Tibial nerve (tissue), 4 donors: ENCODE measurements at regions not wholly inside any gene's neighbourhood (a gene's known extent, or its start where the extent isn't known, plus 50 kb on each side); places are given as distances from the start of the nearest gene placed in this dataset.

ENCODE experiments used
- DNase-seq, 2 donors: peaks; one replicate each; pipeline ENCODE4 v3.0.0-alpha.2; 2019; ENCODE audit warnings: low spot score in 2 of 2
- H3K27ac ChIP-seq, 4 donors: fragments of 200-600 bp; sonication (generic) in 3 of 4; one replicate each; pipeline ENCODE4 v1.5.1; 2017 to 2019; ENCODE audit warnings: mild to moderate bottlenecking in 1 of 4
- H3K27me3 ChIP-seq, 2 donors: fragments of 200-600 bp; sonication (generic) in 1 of 2; one replicate each; pipeline versions ENCODE4 v1.5.1 to v1.6.0; 2017 to 2019
- H3K36me3 ChIP-seq, 3 donors: fragments of 200-600 bp; sonication (generic); one replicate each; pipeline ENCODE4 v1.5.1; 2018 to 2019
- H3K4me1 ChIP-seq, 4 donors: fragments of 200-600 bp; sonication (generic) in 3 of 4; one replicate each; pipeline ENCODE4 v1.5.1; 2017 to 2019
- H3K4me3 ChIP-seq, 4 donors: fragments of 200-600 bp; sonication (generic) in 3 of 4; one replicate each; pipeline ENCODE4 v1.5.1; 2017 to 2019; ENCODE audit warnings: mild to moderate bottlenecking in 1 of 4, moderate library complexity in 1 of 4
- H3K9me3 ChIP-seq, 4 donors: fragments of 200-600 bp; sonication (generic) in 3 of 4; one replicate each; pipeline ENCODE4 v1.5.1; 2017 to 2019
- CTCF ChIP-seq, 5 experiments: fragments of 200-600 bp in 3 of 5; fragments of 450-650 bp in 2 of 5; sonication (generic) in 3 of 5; IDR thresholded peaks; one replicate each; pipeline ENCODE4 v1.5.1; 2016 to 2019; ENCODE audit warnings: antibody characterized with exemption in 5 of 5, mild to moderate bottlenecking in 3 of 5, moderate library complexity in 2 of 5
- EP300 ChIP-seq, 2 donors: sonication (generic); formaldehyde crosslinking; IDR thresholded peaks; one replicate each; pipeline ENCODE4 v1.6.1; 2017; ENCODE audit warnings: antibody characterized with exemption in 2 of 2, mild to moderate bottlenecking in 1 of 2
- POLR2A ChIP-seq, 2 donors: fragments of 450-650 bp; IDR thresholded peaks; one replicate each; pipeline ENCODE4 v1.6.1; 2017; ENCODE audit warnings: antibody characterized with exemption in 2 of 2, mild to moderate bottlenecking in 2 of 2, moderate library complexity in 2 of 2
- WGBS, 2 donors: methylation state at CpG; one replicate each; pipeline ENCODE4 v1.1.5; 2018; 5-methylcytosine and 5-hydroxymethylcytosine counted together

- no peaks in the 10 kb centered on the region for H3K4me1 ChIP-seq
- WGBS, 2 donors = 83 to 86% methylated on average over 23 of the region's 23 CpGs
- H3K27me3 ChIP-seq = no peaks in the 10 kb centered on the region
- H3K4me3 ChIP-seq = no peak overlapping the region
- no peak overlapping the region for H3K27ac ChIP-seq
- TF ChIP-seq EP300 (IDR thresholded peaks at IDR 0.05) (no peak), CTCF (IDR thresholded peaks at IDR 0.05) (no peak), POLR2A (IDR thresholded peaks at IDR 0.05) (no peak)
- no peaks in the 10 kb centered on the region for H3K36me3 ChIP-seq
- no peak for DNase-seq
- peaks cover 0 to 48% (median 0%) of the 10 kb centered on the region in 4 donors for H3K9me3 ChIP-seq
These were observed 813.9 kb downstream of the KCNJ18 start for GRCh38 chr17:22506231-22506630.

GRCh38 chr17:22506861-22507260, 814.5 kb downstream of the KCNJ18 start:
- TF ChIP-seq CTCF (IDR thresholded peaks at IDR 0.05) (no peak), EP300 (IDR thresholded peaks at IDR 0.05) (no peak), POLR2A (IDR thresholded peaks at IDR 0.05) (no peak)

GRCh38 chr17:22507823-22508222, 815.5 kb downstream of the KCNJ18 start:
- Histone ChIP-seq H3K27ac (no peak overlapping the region), H3K9me3 (peaks cover 0 to 42% (median 0%) of the 10 kb centered on the region in 4 donors), H3K4me3 (no peak overlapping the region), H3K4me1 (no peaks in the 10 kb centered on the region), H3K27me3 (no peaks in the 10 kb centered on the region), H3K36me3 (no peaks in the 10 kb centered on the region)
- WGBS, 2 donors = 49 to 52% methylated on average over 5 of the region's 5 CpGs
- TF ChIP-seq POLR2A (IDR thresholded peaks at IDR 0.05) (no peak), CTCF (IDR thresholded peaks at IDR 0.05) (no peak), EP300 (IDR thresholded peaks at IDR 0.05) (no peak)
- no peak for DNase-seq

More at GRCh38 chr17:22506861-22507260, 814.5 kb downstream of the KCNJ18 start:
- no peak overlapping the region for H3K4me3 ChIP-seq
- H3K27ac ChIP-seq = no peak overlapping the region
- peaks cover 0 to 43% (median 0%) of the 10 kb centered on the region in 4 donors for H3K9me3 ChIP-seq
- DNase-seq = no peak
- 86 to 87% methylated on average over 7 of the region's 7 CpGs for WGBS, 2 donors
- H3K4me1 ChIP-seq = no peaks in the 10 kb centered on the region
- no peaks in the 10 kb centered on the region for H3K36me3 ChIP-seq
- H3K27me3 ChIP-seq = no peaks in the 10 kb centered on the region

- no peaks in the 10 kb centered on the region for H3K36me3 ChIP-seq
- DNase-seq = no peak
- 51 to 64% methylated on average over 7 of the region's 7 CpGs for WGBS, 2 donors
- no peak for TF ChIP-seq EP300 (IDR thresholded peaks at IDR 0.05)
- no peaks in the 10 kb centered on the region for H3K27me3 ChIP-seq
- no peak overlapping the region for H3K4me3 ChIP-seq
- H3K27ac ChIP-seq = no peak overlapping the region
- H3K4me1 ChIP-seq = no peaks in the 10 kb centered on the region
- H3K9me3 ChIP-seq = peaks cover 0 to 48% (median 0%) of the 10 kb centered on the region in 4 donors
These were observed 818.2 kb downstream of the KCNJ18 start for GRCh38 chr17:22510504-22510903.

GRCh38 chr17:22511431-22511830, 819.1 kb downstream of the KCNJ18 start:
- Histone ChIP-seq H3K36me3 (no peaks in the 10 kb centered on the region), H3K4me1 (no peaks in the 10 kb centered on the region), H3K4me3 (no peak overlapping the region), H3K27ac (no peak overlapping the region), H3K9me3 (peaks cover 0 to 41% (median 0%) of the 10 kb centered on the region in 4 donors), H3K27me3 (no peaks in the 10 kb centered on the region)
- no peak for DNase-seq
- no peak for TF ChIP-seq POLR2A (IDR thresholded peaks at IDR 0.05)
- TF ChIP-seq CTCF (IDR thresholded peaks at IDR 0.05) = no peak
- TF ChIP-seq EP300 (IDR thresholded peaks at IDR 0.05) = no peak
- WGBS, 2 donors = 73 to 76% methylated on average over 1 of the region's 1 CpG

- 65 to 71% methylated on average over 3 of the region's 3 CpGs for WGBS, 2 donors
- Histone ChIP-seq H3K27ac (no peak overlapping the region), H3K9me3 (peaks cover 0 to 40% (median 0%) of the 10 kb centered on the region in 4 donors), H3K4me1 (no peaks in the 10 kb centered on the region), H3K27me3 (no peaks in the 10 kb centered on the region), H3K36me3 (no peaks in the 10 kb centered on the region), H3K4me3 (no peak overlapping the region)
- DNase-seq = no peak
- TF ChIP-seq POLR2A (IDR thresholded peaks at IDR 0.05) = no peak
- TF ChIP-seq EP300 (IDR thresholded peaks at IDR 0.05) = no peak
- TF ChIP-seq CTCF (IDR thresholded peaks at IDR 0.05) = no peak
These were observed 819.7 kb downstream of the KCNJ18 start for GRCh38 chr17:22512057-22512456.
